ENCODE measurements at regions not wholly inside any gene's neighbourhood (a gene's known extent, or its start where the extent isn't known, plus 50 kb on each side); places are given as distances from the start of the nearest gene placed in this dataset.

- TF ChIP-seq CTCF (IDR thresholded peaks at IDR 0.05) = no peak
- TF ChIP-seq POLR2A (IDR thresholded peaks at IDR 0.05) = no peak
Measured at GRCh38 chr2:235381261-235381912, 112.5 kb upstream of the AGAP1 start.
